ENCODE measurements at regions not wholly inside any gene's neighbourhood (a gene's known extent, or its start where the extent isn't known, plus 50 kb on each side); places are given as distances from the start of the nearest gene placed in this dataset.

DNA sequence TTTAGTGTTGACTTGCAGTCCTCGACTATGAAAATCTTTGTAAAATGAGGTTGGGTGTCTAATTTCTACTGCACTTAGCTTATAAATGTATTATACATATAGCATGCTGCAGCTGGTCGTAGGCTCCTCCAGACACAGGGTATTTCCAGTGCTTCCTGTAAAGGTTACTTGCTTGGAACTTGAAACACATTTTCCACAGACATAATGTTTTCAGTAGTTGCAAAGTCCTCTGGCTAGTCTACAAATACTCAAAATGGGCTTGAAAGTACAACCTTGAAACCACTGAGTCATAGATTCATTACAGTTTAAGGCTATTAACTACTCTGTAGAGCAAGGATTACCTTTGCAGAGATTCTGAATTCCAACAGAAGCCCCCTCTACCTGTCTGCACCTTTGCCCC is 464.1 kb downstream of the RAP2B start:
- TF ChIP-seq CTCF (tag by site-specific recombination; IDR thresholded peaks at IDR 0.05) (no peak), ZNF549 (tag by site-specific recombination; IDR thresholded peaks at IDR 0.05) (no peak), ZBTB44 (tag by site-specific recombination; IDR thresholded peaks at IDR 0.05) (no peak), ZNF530 (tag by site-specific recombination; IDR thresholded peaks at IDR 0.05; ENCODE audit: low read depth) (no peak), OSR2 (tag by site-specific recombination; IDR thresholded peaks at IDR 0.05) (no peak), ZNF24 (tag by site-specific recombination; IDR thresholded peaks at IDR 0.05) (no peak), YY1 (tag by site-specific recombination; IDR thresholded peaks at IDR 0.05) (no peak), SETDB1 (IDR thresholded peaks at IDR 0.05; ENCODE audit: insufficient read length, low read length) (no peak), ZNF184 (tag by site-specific recombination; IDR thresholded peaks at IDR 0.05) (no peak), SCRT1 (tag by site-specific recombination; IDR thresholded peaks at IDR 0.05; ENCODE audit: borderline replicate concordance) (no peak), PATZ1 (tag by site-specific recombination; IDR thresholded peaks at IDR 0.05) (no peak)
- TF ChIP-seq, protein P1, sequence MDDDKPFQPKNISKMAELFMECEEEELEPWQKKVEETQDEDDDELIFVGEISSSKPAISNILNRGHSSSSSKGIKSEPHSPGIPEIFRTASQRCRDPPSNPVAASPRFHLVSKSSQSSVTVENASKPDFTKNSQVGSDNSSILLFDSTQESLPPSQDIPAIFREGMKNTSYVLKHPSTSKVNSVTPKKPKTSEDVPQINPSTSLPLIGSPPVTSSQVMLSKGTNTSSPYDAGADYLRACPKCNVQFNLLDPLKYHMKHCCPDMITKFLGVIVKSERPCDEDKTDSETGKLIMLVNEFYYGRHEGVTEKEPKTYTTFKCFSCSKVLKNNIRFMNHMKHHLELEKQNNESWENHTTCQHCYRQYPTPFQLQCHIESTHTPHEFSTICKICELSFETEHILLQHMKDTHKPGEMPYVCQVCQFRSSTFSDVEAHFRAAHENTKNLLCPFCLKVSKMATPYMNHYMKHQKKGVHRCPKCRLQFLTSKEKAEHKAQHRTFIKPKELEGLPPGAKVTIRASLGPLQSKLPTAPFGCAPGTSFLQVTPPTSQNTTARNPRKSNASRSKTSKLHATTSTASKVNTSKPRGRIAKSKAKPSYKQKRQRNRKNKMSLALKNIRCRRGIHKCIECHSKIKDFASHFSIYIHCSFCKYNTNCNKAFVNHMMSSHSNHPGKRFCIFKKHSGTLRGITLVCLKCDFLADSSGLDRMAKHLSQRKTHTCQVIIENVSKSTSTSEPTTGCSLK (tag by site-specific recombination; IDR thresholded peaks at IDR 0.05) = no peak

Data from HEK293 (cell line).